Activated B cell treated with CpG ODN at 0.5 μM for 24 hours (primary cell): ENCODE measurements at regions not wholly inside any gene's neighbourhood (a gene's known extent, or its start where the extent isn't known, plus 50 kb on each side); places are given as distances from the start of the nearest gene placed in this dataset.

ENCODE experiments used
- ATAC-seq: fragments of 200-7000 bp; cut with Tn5 transposase; one replicate; pipeline ENCODE4 v1.10.0; 2021; ENCODE audit warnings: low read depth, mild to moderate bottlenecking, moderate library complexity
- CTCF ChIA-PET: fragments of 350-600 bp; sonication (Branson Sonifier 250); formaldehyde crosslinking; loops from one replicate; lab custom pipeline; 2021; ENCODE audit warnings: antibody characterized with exemption; lab: Charles Lee
- POLR2A ChIA-PET: fragments of 350-600 bp; sonication (Branson Sonifier 250); formaldehyde crosslinking; loops from one replicate; lab custom pipeline; 2021; ENCODE audit warnings: antibody characterized with exemption; lab: Charles Lee
- DNase-seq: peaks from one replicate; pipeline ENCODE4 v3.0.0; 2022
- H3K27ac Mint-ChIP-seq: one replicate; pipeline ENCODE4 v1.8.0; 2020; ENCODE audit warnings: mixed read lengths
- H3K27me3 Mint-ChIP-seq: one replicate; pipeline ENCODE4 v1.8.0; 2021; ENCODE audit warnings: mixed read lengths
- H3K36me3 Mint-ChIP-seq: one replicate; pipeline ENCODE4 v1.8.0; 2021; ENCODE audit warnings: low read depth, mixed read lengths
- H3K4me1 Mint-ChIP-seq: one replicate; pipeline ENCODE4 v1.8.0; 2021; ENCODE audit warnings: mixed read lengths
- H3K4me3 Mint-ChIP-seq: one replicate; pipeline ENCODE4 v1.8.0; 2020; ENCODE audit warnings: mild to moderate bottlenecking, mixed read lengths
- H3K9me3 Mint-ChIP-seq: one replicate; pipeline ENCODE4 v1.8.0; 2020; ENCODE audit warnings: mixed read lengths
- intact Hi-C: fragments of 100-400 bp; cut with micrococcal nuclease; formaldehyde crosslinking; loops from one replicate; pipeline ENCODE4 v1.15.1; 2024
- TF ChIP-seq, protein P1 (sequence below): fragments of 200-600 bp; IDR thresholded peaks from one replicate; pipeline ENCODE4 v1.8.0; 2022; ENCODE audit warnings: antibody characterized with exemption, mild to moderate bottlenecking

- no peak for DNase-seq
- Mint-ChIP-seq H3K27me3 (peaks cover 6% of the 10 kb centered on the region), H3K4me3 (no peak overlapping the region), H3K9me3 (no peaks in the 10 kb centered on the region), H3K27ac (no peak overlapping the region), H3K36me3 (no peaks in the 10 kb centered on the region), H3K4me1 (no peaks in the 10 kb centered on the region)
- ChIA-PET CTCF (no interaction called here), POLR2A (no interaction called here)
- intact Hi-C loops, result no loop called here
- ATAC-seq, result no peak
- TF ChIP-seq, protein P1, sequence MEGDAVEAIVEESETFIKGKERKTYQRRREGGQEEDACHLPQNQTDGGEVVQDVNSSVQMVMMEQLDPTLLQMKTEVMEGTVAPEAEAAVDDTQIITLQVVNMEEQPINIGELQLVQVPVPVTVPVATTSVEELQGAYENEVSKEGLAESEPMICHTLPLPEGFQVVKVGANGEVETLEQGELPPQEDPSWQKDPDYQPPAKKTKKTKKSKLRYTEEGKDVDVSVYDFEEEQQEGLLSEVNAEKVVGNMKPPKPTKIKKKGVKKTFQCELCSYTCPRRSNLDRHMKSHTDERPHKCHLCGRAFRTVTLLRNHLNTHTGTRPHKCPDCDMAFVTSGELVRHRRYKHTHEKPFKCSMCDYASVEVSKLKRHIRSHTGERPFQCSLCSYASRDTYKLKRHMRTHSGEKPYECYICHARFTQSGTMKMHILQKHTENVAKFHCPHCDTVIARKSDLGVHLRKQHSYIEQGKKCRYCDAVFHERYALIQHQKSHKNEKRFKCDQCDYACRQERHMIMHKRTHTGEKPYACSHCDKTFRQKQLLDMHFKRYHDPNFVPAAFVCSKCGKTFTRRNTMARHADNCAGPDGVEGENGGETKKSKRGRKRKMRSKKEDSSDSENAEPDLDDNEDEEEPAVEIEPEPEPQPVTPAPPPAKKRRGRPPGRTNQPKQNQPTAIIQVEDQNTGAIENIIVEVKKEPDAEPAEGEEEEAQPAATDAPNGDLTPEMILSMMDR, result no peak
Measured at GRCh38 chr10:78395162-78395561, 361.5 kb downstream of the RPS24 start.

GRCh38 chr10:78396754-78397153, 363.1 kb downstream of the RPS24 start:
- ATAC-seq, result no peak
- TF ChIP-seq, protein P1, result no peak
- no peak for DNase-seq
- no peak overlapping the region for H3K27ac Mint-ChIP-seq
- H3K4me1 Mint-ChIP-seq, result no peaks in the 10 kb centered on the region
- no peaks in the 10 kb centered on the region for H3K9me3 Mint-ChIP-seq
- H3K27me3 Mint-ChIP-seq, result peaks cover 5% of the 10 kb centered on the region
- POLR2A ChIA-PET, result no interaction called here
- intact Hi-C loops, result no loop called here
- H3K4me3 Mint-ChIP-seq, result no peak overlapping the region
- no peaks in the 10 kb centered on the region for H3K36me3 Mint-ChIP-seq
- CTCF ChIA-PET, result no interaction called here

DNA sequence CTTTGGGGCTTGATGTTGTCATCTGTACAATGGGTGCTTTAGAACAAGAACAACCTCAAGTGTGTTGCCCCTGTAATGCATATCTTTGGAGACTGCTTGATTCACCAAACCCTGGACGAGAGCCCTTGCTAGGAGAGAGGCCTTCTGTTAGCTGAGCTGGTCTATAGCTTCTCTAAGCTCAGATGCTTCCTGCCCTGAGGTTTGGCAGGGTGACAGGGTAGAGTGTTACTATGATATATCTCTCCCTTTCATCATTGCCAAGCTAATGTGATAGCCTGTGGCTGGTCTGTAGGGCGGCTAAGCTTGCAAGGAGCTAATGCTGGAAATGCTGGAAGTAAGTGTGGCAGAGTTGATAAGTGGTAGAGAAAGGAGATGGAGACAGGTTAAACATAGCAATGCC, 364.1 kb downstream of the RPS24 start:
- H3K9me3 Mint-ChIP-seq, result no peaks in the 10 kb centered on the region
- H3K27ac Mint-ChIP-seq, result no peak overlapping the region
- DNase-seq (no peak), ATAC-seq (no peak)
- peaks cover 5% of the 10 kb centered on the region for H3K27me3 Mint-ChIP-seq
- CTCF ChIA-PET, result no interaction called here
- intact Hi-C loops, result no loop called here
- TF ChIP-seq, protein P1, result no peak
- POLR2A ChIA-PET, result no interaction called here
- no peak overlapping the region for H3K4me3 Mint-ChIP-seq
- no peaks in the 10 kb centered on the region for H3K4me1 Mint-ChIP-seq
- no peaks in the 10 kb centered on the region for H3K36me3 Mint-ChIP-seq

GRCh38 chr10:78398382-78398781, 364.7 kb downstream of the RPS24 start:
- POLR2A ChIA-PET, result no interaction called here
- intact Hi-C loops, result no loop called here
- ATAC-seq, result no peak
- no peaks in the 10 kb centered on the region for H3K4me1 Mint-ChIP-seq
- TF ChIP-seq, protein P1, result no peak
- H3K9me3 Mint-ChIP-seq, result no peaks in the 10 kb centered on the region
- no peaks in the 10 kb centered on the region for H3K36me3 Mint-ChIP-seq
- CTCF ChIA-PET, result no interaction called here
- no peak overlapping the region for H3K4me3 Mint-ChIP-seq
- peaks cover 5% of the 10 kb centered on the region for H3K27me3 Mint-ChIP-seq
- H3K27ac Mint-ChIP-seq, result no peak overlapping the region
- no peak for DNase-seq

GRCh38 chr10:78401624-78402367, 368.1 kb downstream of the RPS24 start:
- ChIA-PET POLR2A (no interaction called here), CTCF (no interaction called here)
- no peaks in the 10 kb centered on the region for H3K9me3 Mint-ChIP-seq
- intact Hi-C loops, result no loop called here
- H3K36me3 Mint-ChIP-seq, result no peaks in the 10 kb centered on the region
- no peak for ATAC-seq
- H3K4me1 Mint-ChIP-seq, result peaks cover 5% of the 10 kb centered on the region
- no peak for DNase-seq
- peaks cover 26% of the 10 kb centered on the region for H3K27me3 Mint-ChIP-seq
- H3K4me3 Mint-ChIP-seq, result no peak overlapping the region
- TF ChIP-seq, protein P1, result no peak
- H3K27ac Mint-ChIP-seq, result no peak overlapping the region
